B cell (primary cell): ENCODE measurements at regions not wholly inside any gene's neighbourhood (a gene's known extent, or its start where the extent isn't known, plus 50 kb on each side); places are given as distances from the start of the nearest gene placed in this dataset.

Experiments
- ATAC-seq: fragments of 200-7000 bp; cut with Tn5 transposase; one replicate; pipeline ENCODE4 v1.10.0; 2021; ENCODE audit warnings: low read depth, mild to moderate bottlenecking, moderate number of reproducible peaks, moderate library complexity
- CTCF ChIA-PET: fragments of 350-600 bp; sonication (Branson Sonifier 250); formaldehyde crosslinking; loops from one replicate; lab custom pipeline; 2021; ENCODE audit warnings: antibody characterized with exemption, inconsistent platforms; lab: Charles Lee
- POLR2A ChIA-PET: fragments of 350-600 bp; sonication (Branson Sonifier 250); formaldehyde crosslinking; loops from one replicate; lab custom pipeline; 2021; ENCODE audit warnings: antibody characterized with exemption; lab: Charles Lee
- DNase-seq: peaks from one replicate; pipeline ENCODE4 v3.0.0; 2013
- H2AFZ ChIP-seq: 2 replicates; pipeline ENCODE4 v1.6.1; 2012; ENCODE audit warnings: mild to moderate bottlenecking, low read depth, low read length; ENCODE audit not compliant: insufficient read depth, poor library complexity, severe bottlenecking
- H3K27ac ChIP-seq, 2 donors: 1 replicate in 1 of 2; 2 replicates in 1 of 2; pipeline ENCODE4 v1.5.1; 2012 to 2013; ENCODE audit warnings: low read length in 2 of 2, mild to moderate bottlenecking in 2 of 2, moderate library complexity in 1 of 2
- H3K27me3 ChIP-seq, 4 experiments: fragments of 200-600 bp in 1 of 4; sonication (generic) in 1 of 4; replicated peaks in 1 of 4; 1 replicate in 2 of 4; 2 replicates in 2 of 4; pipeline versions ENCODE4 v1.6.1 to v1.7.0; 2013 to 2016; ENCODE audit warnings: low read length in 3 of 4, mild to moderate bottlenecking in 2 of 4, mixed read lengths in 1 of 4, moderate library complexity in 1 of 4; ENCODE audit not compliant: insufficient read depth in 4 of 4, control insufficient read depth in 3 of 4; ENCODE audit errors: control extremely low read depth in 1 of 4
- H3K36me3 ChIP-seq, 2 experiments: replicated peaks in 1 of 2; 1 replicate in 1 of 2; 2 replicates in 1 of 2; pipeline versions ENCODE4 v1.6.1 to v1.7.1; 2013; ENCODE audit warnings: low read length in 1 of 2; ENCODE audit not compliant: insufficient read depth in 2 of 2, control insufficient read depth in 1 of 2; ENCODE audit errors: control extremely low read depth in 1 of 2, extremely low read depth in 1 of 2
- H3K4me1 ChIP-seq, 2 donors: fragments of 200-600 bp in 1 of 2; sonication (generic) in 1 of 2; 1 replicate in 1 of 2; 2 replicates in 1 of 2; pipeline versions ENCODE4 v1.5.1 to v1.6.1; 2013 to 2017; ENCODE audit warnings: low read length in 2 of 2; ENCODE audit not compliant: control insufficient read depth in 2 of 2, insufficient read depth in 2 of 2
- H3K4me2 ChIP-seq: replicated peaks from 2 replicates; pipeline ENCODE3; 2012; ENCODE audit warnings: mild to moderate bottlenecking, low read depth, low read length; ENCODE audit not compliant: poor library complexity, severe bottlenecking
- H3K4me3 ChIP-seq, 5 experiments: fragments of 200-600 bp in 1 of 5; sonication (generic) in 1 of 5; 1 replicate in 3 of 5; 2 replicates in 2 of 5; pipeline versions ENCODE4 v1.5.1 to v1.7.0; 2011 to 2016; ENCODE audit warnings: low read length in 4 of 5, mild to moderate bottlenecking in 4 of 5, low read depth in 2 of 5, control low read depth in 1 of 5, moderate library complexity in 1 of 5; ENCODE audit not compliant: insufficient read depth in 1 of 5; ENCODE audit errors: control extremely low read depth in 1 of 5, extremely low read depth in 1 of 5
- H3K79me2 ChIP-seq: fragments of 200-600 bp; sonication (generic); one replicate; pipeline ENCODE4 v1.6.0; 2016; ENCODE audit warnings: low read length; ENCODE audit not compliant: control insufficient read depth, insufficient read depth
- H3K9ac ChIP-seq: fragments of 200-600 bp; sonication (generic); 2 replicates; pipeline ENCODE4 v1.6.1; 2017; ENCODE audit warnings: mild to moderate bottlenecking, low read length, moderate library complexity
- H3K9me3 ChIP-seq, 3 donors: one replicate each; pipeline versions ENCODE4 v1.6.1 to v1.7.1; 2013; ENCODE audit warnings: low read length in 2 of 3; ENCODE audit not compliant: control insufficient read depth in 2 of 3, insufficient read depth in 1 of 3; ENCODE audit errors: control extremely low read depth in 1 of 3
- H4K20me1 ChIP-seq: 2 replicates; pipeline ENCODE4 v1.6.0; 2012; ENCODE audit warnings: mild to moderate bottlenecking, low read length; ENCODE audit not compliant: insufficient read depth, control insufficient read depth, poor library complexity, severe bottlenecking
- H3K27ac Mint-ChIP-seq: one replicate; pipeline ENCODE4 v1.8.0; 2021; ENCODE audit warnings: mixed read lengths
- H3K27me3 Mint-ChIP-seq: one replicate; pipeline ENCODE4 v1.8.0; 2021; ENCODE audit warnings: mixed read lengths
- H3K4me1 Mint-ChIP-seq: one replicate; pipeline ENCODE4 v1.8.0; 2021; ENCODE audit warnings: mixed read lengths
- H3K4me3 Mint-ChIP-seq: one replicate; pipeline ENCODE4 v1.8.0; 2021; ENCODE audit warnings: mixed read lengths
- H3K9me3 Mint-ChIP-seq: one replicate; pipeline ENCODE4 v1.8.0; 2022; ENCODE audit warnings: mixed read lengths; ENCODE audit not compliant: insufficient read depth
- EZH2 ChIP-seq: IDR thresholded peaks from 2 replicates; pipeline ENCODE4 v1.6.1; 2012; ENCODE audit warnings: borderline replicate concordance, low read depth, mild to moderate bottlenecking, moderate library complexity, low read length; ENCODE audit not compliant: insufficient read depth, poor library complexity, severe bottlenecking
- WGBS: methylation state at CpG from one replicate; pipeline ENCODE4 v1.1.5; 2013; ENCODE audit warnings: missing lambda C conversion rate; ENCODE audit not compliant: insufficient coverage; 5-methylcytosine and 5-hydroxymethylcytosine counted together
- intact Hi-C: fragments of 100-400 bp; cut with micrococcal nuclease; formaldehyde crosslinking; loops from one replicate; pipeline ENCODE4 v1.10.0; 2022
- TF ChIP-seq, protein P1 (sequence below): fragments of 200-600 bp; IDR thresholded peaks from one replicate; pipeline ENCODE4 v1.8.0; 2022; ENCODE audit warnings: antibody characterized with exemption, mild to moderate bottlenecking

DNA sequence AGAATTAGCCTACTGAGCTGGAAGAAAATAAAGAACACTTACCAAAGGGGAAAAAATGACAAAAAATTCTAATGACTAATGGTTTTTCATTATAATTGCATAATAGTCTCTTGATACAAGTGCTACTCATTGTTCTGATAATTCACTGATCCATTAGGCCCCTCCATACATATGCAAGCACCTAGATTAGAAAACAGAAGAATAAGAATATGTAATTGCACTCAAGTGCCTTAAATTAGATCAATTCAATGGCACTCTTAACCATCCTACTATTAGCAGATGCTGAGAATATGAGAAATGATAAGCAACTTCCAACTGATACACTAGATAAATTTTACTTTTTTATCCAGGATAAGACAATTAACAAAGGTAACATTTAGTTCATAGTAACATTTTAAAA lies 440.9 kb upstream of the C9orf72 start:
- Histone ChIP-seq H3K4me2 (no peak overlapping the region), H3K4me3 (no peak overlapping the region), H3K9ac (no peak overlapping the region), H3K4me1 (no peaks in the 10 kb centered on the region), H3K27me3 (no peaks in the 10 kb centered on the region), H2AFZ (no peak overlapping the region), H3K36me3 (no peaks in the 10 kb centered on the region), H3K27ac (no peak overlapping the region), H3K9me3 (no peaks in the 10 kb centered on the region), H4K20me1 (no peaks in the 10 kb centered on the region), H3K79me2 (no peaks in the 10 kb centered on the region)
- ATAC-seq (no peak), DNase-seq (no peak)
- H3K27ac Mint-ChIP-seq: no peak overlapping the region
- intact Hi-C loops: no loop called here
- CTCF ChIA-PET: no interaction called here
- no peak overlapping the region for H3K4me3 Mint-ChIP-seq
- H3K4me1 Mint-ChIP-seq: no peaks in the 10 kb centered on the region
- H3K9me3 Mint-ChIP-seq: no peaks in the 10 kb centered on the region
- H3K27me3 Mint-ChIP-seq: no peaks in the 10 kb centered on the region
- POLR2A ChIA-PET: no interaction called here
- no peak for TF ChIP-seq EZH2
- TF ChIP-seq, protein P1, sequence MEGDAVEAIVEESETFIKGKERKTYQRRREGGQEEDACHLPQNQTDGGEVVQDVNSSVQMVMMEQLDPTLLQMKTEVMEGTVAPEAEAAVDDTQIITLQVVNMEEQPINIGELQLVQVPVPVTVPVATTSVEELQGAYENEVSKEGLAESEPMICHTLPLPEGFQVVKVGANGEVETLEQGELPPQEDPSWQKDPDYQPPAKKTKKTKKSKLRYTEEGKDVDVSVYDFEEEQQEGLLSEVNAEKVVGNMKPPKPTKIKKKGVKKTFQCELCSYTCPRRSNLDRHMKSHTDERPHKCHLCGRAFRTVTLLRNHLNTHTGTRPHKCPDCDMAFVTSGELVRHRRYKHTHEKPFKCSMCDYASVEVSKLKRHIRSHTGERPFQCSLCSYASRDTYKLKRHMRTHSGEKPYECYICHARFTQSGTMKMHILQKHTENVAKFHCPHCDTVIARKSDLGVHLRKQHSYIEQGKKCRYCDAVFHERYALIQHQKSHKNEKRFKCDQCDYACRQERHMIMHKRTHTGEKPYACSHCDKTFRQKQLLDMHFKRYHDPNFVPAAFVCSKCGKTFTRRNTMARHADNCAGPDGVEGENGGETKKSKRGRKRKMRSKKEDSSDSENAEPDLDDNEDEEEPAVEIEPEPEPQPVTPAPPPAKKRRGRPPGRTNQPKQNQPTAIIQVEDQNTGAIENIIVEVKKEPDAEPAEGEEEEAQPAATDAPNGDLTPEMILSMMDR: no peak

- Histone ChIP-seq H3K4me2 (no peak overlapping the region), H3K4me1 (no peaks in the 10 kb centered on the region), H3K36me3 (no peaks in the 10 kb centered on the region), H3K79me2 (no peaks in the 10 kb centered on the region), H3K9ac (no peak overlapping the region), H3K9me3 (no peaks in the 10 kb centered on the region), H2AFZ (no peak overlapping the region), H4K20me1 (no peaks in the 10 kb centered on the region), H3K27me3 (no peaks in the 10 kb centered on the region), H3K4me3 (no peak overlapping the region), H3K27ac (no peak overlapping the region)
- DNase-seq: no peak
- Mint-ChIP-seq H3K9me3 (no peaks in the 10 kb centered on the region), H3K4me3 (no peak overlapping the region), H3K27me3 (no peaks in the 10 kb centered on the region), H3K27ac (no peak overlapping the region), H3K4me1 (no peaks in the 10 kb centered on the region)
- intact Hi-C loops: no loop called here
- 93% methylated on average over 4 of the region's 6 CpGs for WGBS
- ATAC-seq: no peak
- TF ChIP-seq, protein P1: no peak
- TF ChIP-seq EZH2: no peak
- CTCF ChIA-PET: no interaction called here
- POLR2A ChIA-PET: no interaction called here
Observed at GRCh38 chr9:28024676-28025075, 451.4 kb upstream of the C9orf72 start.
